Esophagus (tissue), 2 donors: ENCODE measurements at regions not wholly inside any gene's neighbourhood (a gene's known extent, or its start where the extent isn't known, plus 50 kb on each side); places are given as distances from the start of the nearest gene placed in this dataset.

Source experiments
- H3K27ac ChIP-seq, 2 donors: one replicate each; pipeline ENCODE4 v1.5.1; 2013; ENCODE audit warnings: low read depth in 2 of 2, mild to moderate bottlenecking in 2 of 2, inconsistent platforms in 1 of 2, low read length in 1 of 2, moderate library complexity in 1 of 2
- H3K27me3 ChIP-seq, 2 donors: one replicate each; pipeline ENCODE4 v1.6.1; 2013; ENCODE audit warnings: low read length in 2 of 2, control low read depth in 1 of 2, mild to moderate bottlenecking in 1 of 2; ENCODE audit not compliant: insufficient read depth in 2 of 2, control insufficient read depth in 1 of 2
- H3K36me3 ChIP-seq, 2 donors: one replicate each; pipeline ENCODE4 v1.6.1; 2013; ENCODE audit warnings: low read length in 1 of 2; ENCODE audit not compliant: control insufficient read depth in 2 of 2, insufficient read depth in 2 of 2
- H3K4me1 ChIP-seq, 2 donors: one replicate each; pipeline ENCODE4 v1.6.1; 2013; ENCODE audit warnings: low read length in 1 of 2; ENCODE audit not compliant: control insufficient read depth in 2 of 2, insufficient read depth in 2 of 2
- H3K4me3 ChIP-seq, 2 donors: one replicate each; pipeline ENCODE4 v1.5.1; 2013; ENCODE audit warnings: low read length in 2 of 2, mild to moderate bottlenecking in 2 of 2, low read depth in 1 of 2, moderate library complexity in 1 of 2
- H3K9me3 ChIP-seq, 2 donors: one replicate each; pipeline ENCODE4 v1.6.1; 2013; ENCODE audit warnings: mild to moderate bottlenecking in 2 of 2, low read depth in 1 of 2, low read length in 1 of 2, moderate library complexity in 1 of 2; ENCODE audit not compliant: control insufficient read depth in 2 of 2, insufficient read depth in 1 of 2
- WGBS, 2 donors: extraction: QIAGEN DNeasy Blood & Tissue Kit; methylation state at CpG; one replicate each; pipeline ENCODE4 v1.1.7; 2013; 5-methylcytosine and 5-hydroxymethylcytosine counted together
- donor health status: healthy with polysubstance abuse.
- donor health status: Bipolar disorder and iron deficiency.

- no peak overlapping the region for H3K27ac ChIP-seq
- H3K4me1 ChIP-seq = no peaks in the 10 kb centered on the region
- 72 to 75% methylated on average over 10 of the region's 10 CpGs for WGBS, 2 donors
- no peaks in the 10 kb centered on the region for H3K36me3 ChIP-seq
- no peak overlapping the region for H3K4me3 ChIP-seq
- H3K9me3 ChIP-seq = no peaks in the 10 kb centered on the region
- no peaks in the 10 kb centered on the region for H3K27me3 ChIP-seq
Observed at GRCh38 chr20:4533368-4534133, 152.7 kb upstream of the PRNP start.

DNA sequence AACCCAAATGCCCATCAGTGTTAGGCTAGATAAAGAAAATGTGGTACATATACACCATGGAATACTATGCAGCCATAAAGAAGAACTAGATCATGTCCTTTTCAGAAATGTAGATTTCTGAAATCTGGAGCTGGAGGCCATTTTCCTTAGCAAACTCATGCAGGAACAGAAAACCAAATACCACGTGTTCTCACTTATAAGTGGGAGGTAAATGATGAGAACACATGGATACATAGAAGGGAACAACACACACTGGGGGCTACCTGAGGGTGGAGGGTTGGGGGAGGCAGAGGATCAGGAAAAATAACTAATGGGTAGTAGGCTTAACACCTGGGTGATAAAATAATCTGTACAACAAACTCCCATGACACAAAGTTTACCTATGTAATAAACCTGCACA is 153.5 kb upstream of the PRNP start:
- Histone ChIP-seq H3K27ac (no peak overlapping the region), H3K9me3 (no peaks in the 10 kb centered on the region), H3K36me3 (no peaks in the 10 kb centered on the region), H3K4me1 (no peaks in the 10 kb centered on the region), H3K27me3 (no peaks in the 10 kb centered on the region), H3K4me3 (no peak overlapping the region)
- WGBS, 2 donors = 64 to 74% methylated on average over 1 of the region's 1 CpG

GRCh38 chr20:4524792-4525191 is 161.5 kb upstream of the PRNP start:
- Histone ChIP-seq H3K4me1 (no peaks in the 10 kb centered on the region), H3K27me3 (no peaks in the 10 kb centered on the region), H3K9me3 (peaks cover 0 to 3% of the 10 kb centered on the region in 2 donors), H3K36me3 (no peaks in the 10 kb centered on the region), H3K4me3 (no peak overlapping the region), H3K27ac (no peak overlapping the region)
- 71 to 73% methylated on average over 1 of the region's 1 CpG for WGBS, 2 donors

DNA sequence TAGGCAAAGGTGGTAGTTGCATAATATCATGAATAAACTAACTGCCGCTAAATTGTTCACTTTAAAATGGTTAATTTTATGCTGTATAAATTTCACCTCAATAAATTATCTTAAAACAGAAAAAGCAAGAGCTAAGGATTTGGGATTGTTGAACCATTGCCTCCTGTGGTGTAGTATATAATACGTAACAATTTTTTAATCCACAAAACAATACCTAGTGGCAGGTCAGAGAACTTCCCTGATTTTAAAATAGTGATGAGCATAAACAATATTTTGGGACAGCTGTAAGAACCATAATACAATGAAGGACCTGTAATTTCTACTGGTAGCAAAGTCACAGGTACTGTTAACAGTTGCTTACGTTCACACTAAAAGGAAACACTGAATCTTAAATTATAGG is 161.9 kb upstream of the PRNP start:
- H3K4me3 ChIP-seq = no peak overlapping the region
- 91 to 92% methylated on average over 3 of the region's 3 CpGs for WGBS, 2 donors

DNA sequence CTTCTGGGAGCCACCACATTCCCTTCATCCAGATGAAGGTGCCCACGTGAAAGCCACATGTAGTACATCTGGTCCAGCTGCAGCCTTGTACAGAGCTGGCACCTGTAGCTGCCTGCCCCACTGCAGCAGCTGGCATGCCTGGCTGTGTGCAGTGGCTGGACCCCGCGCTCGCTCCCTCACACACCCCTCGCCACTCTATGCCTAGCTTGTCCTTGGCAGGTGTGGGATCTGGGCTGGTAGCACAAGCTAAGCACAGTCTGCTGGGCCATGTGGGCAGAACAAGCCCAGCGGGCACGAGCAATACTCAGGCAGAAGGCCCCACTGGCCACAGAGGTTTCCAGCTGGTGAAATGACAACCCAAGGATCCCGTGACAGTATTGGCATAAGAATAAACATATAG is 163.9 kb upstream of the PRNP start:
- no peak overlapping the region for H3K27ac ChIP-seq
- no peaks in the 10 kb centered on the region for H3K4me1 ChIP-seq
- H3K36me3 ChIP-seq = no peaks in the 10 kb centered on the region
- H3K27me3 ChIP-seq = no peaks in the 10 kb centered on the region
- 91 to 92% methylated on average over 8 of the region's 8 CpGs for WGBS, 2 donors
- peaks cover 0 to 1% of the 10 kb centered on the region in 2 donors for H3K9me3 ChIP-seq
- no peak overlapping the region for H3K4me3 ChIP-seq

More for the DNA sequence above, 161.9 kb upstream of the PRNP start:
- Histone ChIP-seq H3K27ac (no peak overlapping the region), H3K27me3 (no peaks in the 10 kb centered on the region), H3K36me3 (no peaks in the 10 kb centered on the region), H3K4me1 (no peaks in the 10 kb centered on the region), H3K9me3 (peaks cover 0 to 3% of the 10 kb centered on the region in 2 donors)

GRCh38 chr20:4521170-4521968 is 164.9 kb upstream of the PRNP start:
- no peaks in the 10 kb centered on the region for H3K27me3 ChIP-seq

GRCh38 chr20:4519534-4519933 is 166.7 kb upstream of the PRNP start:
- H3K27ac ChIP-seq = no peak overlapping the region
- H3K9me3 ChIP-seq = no peaks in the 10 kb centered on the region
- no peaks in the 10 kb centered on the region for H3K27me3 ChIP-seq
- WGBS, 2 donors = 31 to 32% methylated on average over 2 of the region's 2 CpGs
- no peaks in the 10 kb centered on the region for H3K36me3 ChIP-seq
- H3K4me3 ChIP-seq = no peak overlapping the region
- no peaks in the 10 kb centered on the region for H3K4me1 ChIP-seq

More at GRCh38 chr20:4521170-4521968, 164.9 kb upstream of the PRNP start:
- Histone ChIP-seq H3K4me3 (no peak overlapping the region), H3K4me1 (no peaks in the 10 kb centered on the region), H3K27ac (no peak overlapping the region), H3K36me3 (no peaks in the 10 kb centered on the region), H3K9me3 (no peaks in the 10 kb centered on the region)
- 79 to 81% methylated on average over 16 of the region's 16 CpGs for WGBS, 2 donors

DNA sequence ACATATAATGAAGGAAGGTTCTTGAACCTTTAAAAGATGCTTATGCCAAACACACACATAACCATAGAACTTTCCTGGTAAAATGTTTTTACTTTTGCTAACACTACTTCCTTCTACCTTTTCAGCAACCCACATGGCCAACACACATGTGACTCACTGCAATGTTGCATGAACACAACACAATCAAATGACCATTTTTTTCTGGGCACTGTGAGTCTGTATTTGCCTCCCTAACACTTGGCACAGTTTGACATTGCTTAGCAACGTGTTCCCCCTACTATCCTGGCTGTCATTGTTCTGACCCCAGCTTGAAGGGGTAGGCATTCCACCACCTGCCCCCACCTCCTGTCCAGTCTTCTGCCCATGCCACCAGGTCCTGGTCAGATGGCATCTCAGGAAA is 169.4 kb upstream of the PRNP start:
- H3K27me3 ChIP-seq = no peaks in the 10 kb centered on the region
- WGBS, 2 donors = 38 to 42% methylated on average over 1 of the region's 1 CpG
- no peaks in the 10 kb centered on the region for H3K36me3 ChIP-seq
- H3K27ac ChIP-seq = no peak overlapping the region
- H3K9me3 ChIP-seq = no peaks in the 10 kb centered on the region
- H3K4me1 ChIP-seq = no peaks in the 10 kb centered on the region
- no peak overlapping the region for H3K4me3 ChIP-seq

GRCh38 chr20:4513720-4514119 is 172.5 kb upstream of the PRNP start:
- H3K36me3 ChIP-seq = no peaks in the 10 kb centered on the region
- H3K4me3 ChIP-seq = no peak overlapping the region
- no peaks in the 10 kb centered on the region for H3K27me3 ChIP-seq
- H3K27ac ChIP-seq = no peak overlapping the region
- H3K9me3 ChIP-seq = no peaks in the 10 kb centered on the region
- H3K4me1 ChIP-seq = no peaks in the 10 kb centered on the region
